IMR-90 (cell line): ENCODE measurements at regions not wholly inside any gene's neighbourhood (a gene's known extent, or its start where the extent isn't known, plus 50 kb on each side); places are given as distances from the start of the nearest gene placed in this dataset.

Experiments
- ATAC-seq: fragments of 200-7000 bp; cut with Tn5 transposase; 2 replicates; pipeline ENCODE4 v1.9.1; 2020; ENCODE audit warnings: low read depth, mild to moderate bottlenecking, moderate library complexity
- BruUV-seq: library from RNA; stranded (reverse); fragments of 400-500 nt; replicated peaks from 2 replicates; lab custom pipeline; 2021; lab: Mats Ljungman, UMichigan
- CTCF ChIA-PET: fragments of 300-600 bp; formaldehyde crosslinking; extraction: SDS; loops from one replicate; lab custom pipeline; 2021; ENCODE audit warnings: antibody characterized with exemption; lab: Yijun Ruan, JAX
- POLR2A ChIA-PET: fragments of 300-600 bp; sonication (Branson Sonifier 250); formaldehyde crosslinking; loops from one replicate; lab custom pipeline; 2022; ENCODE audit warnings: antibody characterized with exemption; ENCODE audit not compliant: unreplicated experiment; lab: Charles Lee
- DNase-seq: peaks from one replicate; pipeline ENCODE4 v3.0.0; 2013
- H2AFZ ChIP-seq: replicated peaks from 2 replicates; pipeline ENCODE3; 2013; ENCODE audit warnings: low read length, mild to moderate bottlenecking; ENCODE audit not compliant: poor library complexity
- H2AK5ac ChIP-seq: 2 replicates; pipeline ENCODE4 v1.6.1; 2013; ENCODE audit warnings: low read depth, low read length, inconsistent platforms
- H2AK9ac ChIP-seq: replicated peaks from 2 replicates; pipeline ENCODE3; 2013; ENCODE audit warnings: mild to moderate bottlenecking, low read depth, low read length, moderate library complexity; ENCODE audit not compliant: poor library complexity
- H2BK120ac ChIP-seq: 2 replicates; pipeline ENCODE4 v1.6.1; 2013; ENCODE audit warnings: low read depth, low read length, inconsistent platforms
- H2BK15ac ChIP-seq: 3 replicates; pipeline ENCODE4 v1.6.1; 2013; ENCODE audit warnings: low read depth, low read length, inconsistent platforms
- H2BK20ac ChIP-seq: 2 replicates; pipeline ENCODE4 v1.6.1; 2013; ENCODE audit warnings: low read depth, mild to moderate bottlenecking, inconsistent platforms, low read length, moderate library complexity
- H2BK5ac ChIP-seq: 2 replicates; pipeline ENCODE4 v1.6.1; 2013; ENCODE audit warnings: mild to moderate bottlenecking, low read depth, low read length, inconsistent platforms; ENCODE audit not compliant: poor library complexity, severe bottlenecking
- H3K14ac ChIP-seq: replicated peaks from 2 replicates; pipeline ENCODE4 v1.6.1; 2013; ENCODE audit warnings: low read depth, low read length, inconsistent platforms
- H3K18ac ChIP-seq: 2 replicates; pipeline ENCODE4 v1.6.1; 2013; ENCODE audit warnings: low read depth, low read length, control low read depth
- H3K23ac ChIP-seq: 2 replicates; pipeline ENCODE4 v1.6.1; 2013; ENCODE audit warnings: low read depth, low read length, inconsistent platforms
- H3K27ac ChIP-seq: 2 replicates; pipeline ENCODE4 v1.5.1; 2013; ENCODE audit warnings: mild to moderate bottlenecking, control low read depth, low read length; ENCODE audit not compliant: insufficient read depth
- H3K27me3 ChIP-seq: 2 replicates; pipeline ENCODE4 v1.6.1; 2013; ENCODE audit warnings: low read length; ENCODE audit not compliant: control insufficient read depth, insufficient read depth
- H3K36me3 ChIP-seq: 2 replicates; pipeline ENCODE4 v1.6.1; 2013; ENCODE audit warnings: low read length, mixed read lengths; ENCODE audit not compliant: control insufficient read depth, insufficient read depth
- H3K4ac ChIP-seq: 2 replicates; pipeline ENCODE4 v1.6.1; 2013; ENCODE audit warnings: low read depth, low read length, inconsistent platforms
- H3K4me1 ChIP-seq: 2 replicates; pipeline ENCODE4 v1.6.1; 2013; ENCODE audit warnings: low read length, mixed read lengths; ENCODE audit not compliant: control insufficient read depth, insufficient read depth
- H3K4me2 ChIP-seq: 2 replicates; pipeline ENCODE4 v1.6.1; 2013; ENCODE audit warnings: low read depth, mild to moderate bottlenecking, control low read depth, low read length, moderate library complexity
- H3K4me3 ChIP-seq: 2 replicates; pipeline ENCODE4 v1.5.1; 2013; ENCODE audit warnings: low read depth, mild to moderate bottlenecking, control low read depth, low read length, moderate library complexity; ENCODE audit not compliant: insufficient read depth
- H3K56ac ChIP-seq: 2 replicates; pipeline ENCODE4 v1.6.1; 2013; ENCODE audit warnings: low read length, inconsistent platforms; ENCODE audit not compliant: insufficient read depth; ENCODE audit errors: extremely low read depth
- H3K79me1 ChIP-seq, 2 experiments: 2 replicates each; pipeline ENCODE4 v1.6.1; 2013; ENCODE audit warnings: low read length in 2 of 2, inconsistent platforms in 1 of 2, low read depth in 1 of 2
- H3K9ac ChIP-seq: 2 replicates; pipeline ENCODE4 v1.6.1; 2013; ENCODE audit warnings: low read depth, low read length, control low read depth
- H3K9me1 ChIP-seq: 2 replicates; pipeline ENCODE4 v1.6.1; 2013; ENCODE audit warnings: low read length, inconsistent platforms; ENCODE audit not compliant: insufficient read depth
- H3K9me3 ChIP-seq: 2 replicates; pipeline ENCODE4 v1.6.1; 2013; ENCODE audit warnings: low read length; ENCODE audit not compliant: control insufficient read depth, insufficient read depth
- H4K20me1 ChIP-seq: 2 replicates; pipeline ENCODE4 v1.6.1; 2013; ENCODE audit warnings: low read length, inconsistent platforms; ENCODE audit not compliant: insufficient read depth
- H4K5ac ChIP-seq: 2 replicates; pipeline ENCODE4 v1.6.1; 2013; ENCODE audit warnings: mild to moderate bottlenecking, low read depth, low read length, control low read depth
- H4K8ac ChIP-seq, 2 experiments: 2 replicates each; pipeline ENCODE4 v1.6.1; 2013; ENCODE audit warnings: low read depth in 2 of 2, low read length in 2 of 2, control low read depth in 1 of 2, inconsistent platforms in 1 of 2
- H4K91ac ChIP-seq: 2 replicates; pipeline ENCODE4 v1.6.1; 2013; ENCODE audit warnings: low read depth, low read length, inconsistent platforms; ENCODE audit not compliant: insufficient read depth
- BHLHE40 ChIP-seq: fragments of 150-350 bp; IDR thresholded peaks from 2 replicates; pipeline ENCODE4 v1.6.1; 2016; ENCODE audit warnings: mild to moderate bottlenecking, low read depth, low read length
- CTCF ChIP-seq: conservative IDR thresholded peaks from 2 replicates; pipeline ENCODE4 v1.5.1; 2012; ENCODE audit warnings: mild to moderate bottlenecking, low read depth, low read length, improper control_type of control experiment
- NFE2L2 ChIP-seq: fragments of 150-350 bp; IDR thresholded peaks from 2 replicates; pipeline ENCODE4 v1.6.1; 2016; ENCODE audit warnings: low read depth, mild to moderate bottlenecking, low read length
- POLR2A ChIP-seq: IDR thresholded peaks from 2 replicates; pipeline ENCODE4 v1.6.1; 2012; ENCODE audit warnings: mild to moderate bottlenecking, low read depth, low read length
- WGBS, 2 experiments: methylation state at CpG; one replicate each; pipeline versions ENCODE4 v1.1.5 to v1.1.7; 2013; ENCODE audit warnings: missing lambda C conversion rate in 2 of 2; ENCODE audit not compliant: insufficient read length in 1 of 2; ENCODE audit errors: extremely low coverage in 2 of 2; 5-methylcytosine and 5-hydroxymethylcytosine counted together
- dilution Hi-C: fragments of 300-500 bp; cut with HindIII; formaldehyde crosslinking; loops from one replicate; pipeline ENCODE4 v1.14.3; 2018; ENCODE audit warnings: low sequenced_read_pairs; ENCODE audit not compliant: unreplicated experiment
- in situ Hi-C: fragments of 300-500 bp; cut with MboI; formaldehyde crosslinking; loops from 3 replicates; pipeline ENCODE4 v1.14.3; 2019; ENCODE audit warnings: low sequenced_read_pairs, inconsistent platforms, mixed read lengths
- intact Hi-C: fragments of 100-400 bp; cut with micrococcal nuclease; formaldehyde crosslinking; loops from 2 replicates; pipeline ENCODE4 v1.10.0; 2022

DNA sequence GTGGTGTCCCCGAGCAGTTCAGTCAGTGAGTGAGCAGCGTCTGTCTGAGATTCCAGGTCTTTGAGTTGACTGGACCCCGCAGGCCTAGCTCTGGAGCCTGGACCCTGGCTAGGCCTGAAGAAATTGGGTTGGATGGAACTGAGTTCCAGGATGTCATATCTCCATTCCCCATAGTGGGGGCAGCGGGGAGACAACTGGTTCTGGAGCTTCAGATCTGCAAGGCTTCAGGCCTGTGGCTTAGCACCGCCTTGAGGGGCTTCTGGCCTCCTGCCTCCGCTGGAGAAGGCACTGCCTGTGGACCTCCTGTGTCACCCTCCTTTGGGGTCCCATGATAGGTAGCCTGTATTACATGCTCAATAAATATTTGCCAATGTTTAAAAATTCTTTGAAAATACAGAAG, 288.4 kb upstream of the ID2 start:
- Histone ChIP-seq H2AK5ac (no peak overlapping the region; the same call in 1 of the 2 replicates), H3K27me3 (peaks cover 5% of the 10 kb centered on the region), H3K4me1 (no peaks in the 10 kb centered on the region), H3K23ac (no peak overlapping the region), H3K27ac (no peak overlapping the region), H3K56ac (no peak overlapping the region), H4K5ac (no peak overlapping the region), H3K14ac (no peak overlapping the region), H3K4ac (no peak overlapping the region), H2BK15ac (no peak overlapping the region), H3K9me1 (no peaks in the 10 kb centered on the region; the same call in 1 of the 2 replicates), H2AK9ac (no peak overlapping the region), H3K18ac (no peak overlapping the region), H3K79me1 (no peaks in the 10 kb centered on the region), H3K36me3 (no peaks in the 10 kb centered on the region), H3K9ac (no peak overlapping the region), H2BK120ac (no peak overlapping the region), H3K4me3 (no peak overlapping the region), H4K20me1 (no peaks in the 10 kb centered on the region; the same call in 1 of the 2 replicates), H4K91ac (no peak overlapping the region), H2AFZ (no peak overlapping the region), H3K4me2 (no peak overlapping the region), H2BK20ac (no peak overlapping the region), H2BK5ac (no peak overlapping the region), H3K9me3 (no peaks in the 10 kb centered on the region; the same call in 1 of the 2 replicates), H4K8ac (no peak overlapping the region)
- no CpG with 5 or more reads among the region's 6 CpGs for WGBS, 2 experiments
- no TSS peak for BruUV-seq
- POLR2A ChIA-PET = no interaction called here
- intact Hi-C loops (no loop called here), in situ Hi-C loops (no loop called here), dilution Hi-C loops (no loop called here)
- DNase-seq (no peak), ATAC-seq (no peak)
- no peak for TF ChIP-seq NFE2L2
- TF ChIP-seq BHLHE40 = no peak
- TF ChIP-seq CTCF = no peak
- no peak for TF ChIP-seq POLR2A
- CTCF ChIA-PET = interaction anchor here (1.1 kb wide), 1 partner anchor 21 kb away, joined by 3 read pairs; no protein-coding TSS in a partner anchor
